Dermis blood vessel endothelial cell (primary cell): ENCODE measurements at regions not wholly inside any gene's neighbourhood (a gene's known extent, or its start where the extent isn't known, plus 50 kb on each side); places are given as distances from the start of the nearest gene placed in this dataset.
A peak's percentile ranks its signal among the peaks of the same experiment; 100 is the strongest.

Source experiments
- DNase-seq: peaks from one replicate; pipeline ENCODE4 v3.0.0; 2010

DNA sequence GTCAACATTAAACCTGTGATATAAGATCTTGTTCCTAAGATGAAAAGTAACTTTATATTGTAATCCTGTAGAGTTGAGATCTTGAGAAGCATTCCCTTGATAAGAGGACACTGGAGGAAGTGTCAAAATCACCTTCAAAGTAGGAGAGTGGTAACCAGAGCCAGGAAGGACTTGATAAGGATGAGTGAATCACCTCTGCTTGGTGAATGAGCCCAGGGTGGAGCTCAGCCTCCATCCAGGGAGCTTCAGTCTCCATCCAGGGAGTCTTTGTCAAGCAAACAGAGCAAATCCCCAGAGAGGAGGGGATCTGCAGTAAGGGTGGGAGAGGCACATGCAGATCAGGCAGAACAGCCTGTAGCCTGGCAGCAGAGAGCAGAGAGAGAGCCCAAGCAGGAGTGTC, 167.1 kb upstream of the SIX2 start:
- no peak for DNase-seq

DNA sequence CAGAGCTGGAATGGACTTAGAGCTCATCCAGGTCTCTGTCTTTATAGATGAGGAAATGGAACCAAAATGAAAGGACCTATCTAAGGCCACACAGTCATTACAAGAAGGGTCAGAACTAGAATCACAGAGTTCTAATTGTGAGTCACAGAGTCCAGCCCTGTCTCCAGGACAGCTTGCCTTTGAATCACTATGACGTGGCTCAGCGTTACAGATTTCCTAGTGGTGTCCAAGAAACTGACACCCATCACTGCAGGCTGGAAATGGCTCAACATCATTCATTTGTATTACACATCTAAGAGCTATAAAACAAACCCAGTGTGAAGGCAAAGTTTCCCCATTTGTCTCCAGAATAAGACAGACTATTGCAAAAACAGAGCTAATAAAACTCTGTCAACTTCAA, 164.3 kb upstream of the SIX2 start:
- DNase-seq, result peak; percentile 64

- DNase-seq, result no peak
Observed at GRCh38 chr2:45172760-45173392, 163.6 kb upstream of the SIX2 start.

- DNase-seq, result no peak
Observed at GRCh38 chr2:45172142-45172541, 162.9 kb upstream of the SIX2 start.

DNA sequence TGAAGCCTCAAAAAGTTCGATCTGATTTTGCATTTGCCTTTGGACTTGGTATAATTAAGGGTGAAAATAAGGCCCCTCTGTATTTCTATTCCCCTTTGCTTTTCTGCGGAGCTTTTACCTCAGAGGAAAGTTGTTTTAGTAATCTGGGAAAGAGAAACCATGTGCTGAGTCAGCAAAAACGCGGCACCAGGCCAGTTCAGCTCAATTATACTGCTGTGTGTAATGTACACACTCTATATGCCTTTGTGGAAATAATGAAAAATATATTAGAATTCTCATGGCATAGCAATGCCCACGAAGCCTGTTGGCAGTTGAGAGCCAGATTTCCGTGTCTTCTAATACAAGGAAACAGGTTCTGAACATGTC, 161.9 kb upstream of the SIX2 start:
- DNase-seq, result peak; percentile 10

GRCh38 chr2:45170191-45171135, 161.2 kb upstream of the SIX2 start:
- DNase-seq, result peak; percentile 33

DNA sequence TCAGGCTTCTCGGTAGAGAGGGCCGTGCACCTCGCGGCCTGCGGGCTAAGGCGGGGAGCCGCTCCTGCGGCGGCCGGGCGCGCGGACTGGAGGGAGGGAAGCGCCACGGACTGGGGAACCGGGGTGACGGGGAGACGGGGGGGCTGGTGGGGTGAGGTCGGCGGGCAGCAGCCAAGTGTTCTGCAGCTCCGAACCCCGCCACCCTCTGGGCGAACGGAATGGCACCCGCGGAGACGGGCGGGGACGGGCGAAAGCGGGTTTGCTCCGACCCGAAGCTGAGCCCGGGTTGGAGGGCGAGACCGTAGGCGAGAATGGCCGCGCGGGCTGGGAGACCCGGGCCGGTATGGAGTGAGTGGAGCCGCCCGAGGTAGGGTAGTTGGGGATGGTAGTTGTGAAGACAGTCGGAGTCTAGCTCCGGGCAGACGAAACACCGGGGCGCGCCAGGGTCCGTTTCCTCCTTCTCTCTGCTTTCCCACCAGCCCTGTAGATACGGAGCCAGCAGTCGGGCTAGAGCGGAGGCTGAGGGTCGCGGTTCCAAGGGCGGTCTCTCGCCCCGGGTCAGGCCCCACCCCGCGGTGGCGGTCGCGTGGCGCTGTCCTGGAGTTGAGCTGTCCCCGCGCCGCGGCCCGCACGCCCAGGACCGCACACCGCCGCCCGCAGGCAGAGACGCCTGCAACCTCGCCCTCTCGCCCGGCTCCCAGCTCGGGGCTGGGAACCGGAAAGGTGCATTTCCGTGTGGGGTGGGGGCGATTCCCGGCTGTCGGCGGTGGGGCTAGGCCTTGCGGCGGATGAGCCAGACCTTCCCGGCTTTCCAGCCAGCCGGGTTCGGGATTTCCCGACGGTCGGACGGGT, 160.3 kb upstream of the SIX2 start:
- peak; percentile 39 for DNase-seq

DNA sequence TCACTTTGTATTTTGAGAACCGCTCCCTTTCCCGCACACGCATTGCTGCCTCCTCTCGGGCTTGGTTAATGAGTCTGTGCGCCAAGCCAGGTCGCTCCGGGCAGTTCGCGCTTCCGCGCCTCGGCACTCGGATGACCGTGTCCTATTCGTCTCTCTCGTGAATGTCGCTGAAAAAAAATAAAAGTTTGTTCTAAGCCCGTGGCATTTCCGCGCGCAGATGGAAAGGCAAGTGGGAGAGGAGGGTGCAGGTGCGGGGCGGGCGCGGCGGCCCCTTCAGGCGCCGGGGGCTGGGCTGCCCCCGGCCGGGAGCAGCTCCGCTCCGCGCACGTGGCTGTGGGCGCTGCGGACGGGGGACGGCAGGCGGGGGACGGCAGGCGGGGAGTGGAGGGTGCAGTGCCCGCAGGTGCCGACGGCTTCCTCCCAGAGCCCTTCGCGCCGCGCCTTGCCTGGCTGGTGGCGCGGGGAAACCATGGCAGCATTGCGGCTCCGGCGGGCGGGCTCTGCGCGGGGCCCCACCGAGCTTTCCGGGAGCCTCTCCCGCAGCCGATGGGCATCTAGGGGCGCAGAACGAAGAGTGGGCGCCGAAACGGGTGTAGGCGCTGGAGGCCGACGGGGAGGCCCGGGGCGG, 159.6 kb upstream of the SIX2 start:
- DNase-seq, result peak; percentile 33

GRCh38 chr2:45167920-45168629, 158.8 kb upstream of the SIX2 start:
- no peak for DNase-seq

GRCh38 chr2:45166229-45166890, 157.1 kb upstream of the SIX2 start:
- DNase-seq, result no peak

GRCh38 chr2:45162711-45163110, 153.5 kb upstream of the SIX2 start:
- DNase-seq, result no peak

GRCh38 chr2:45156605-45157004, 147.4 kb upstream of the SIX2 start:
- DNase-seq, result no peak

- no peak for DNase-seq
Observed at GRCh38 chr2:45154606-45155155, 145.4 kb upstream of the SIX2 start.

DNA sequence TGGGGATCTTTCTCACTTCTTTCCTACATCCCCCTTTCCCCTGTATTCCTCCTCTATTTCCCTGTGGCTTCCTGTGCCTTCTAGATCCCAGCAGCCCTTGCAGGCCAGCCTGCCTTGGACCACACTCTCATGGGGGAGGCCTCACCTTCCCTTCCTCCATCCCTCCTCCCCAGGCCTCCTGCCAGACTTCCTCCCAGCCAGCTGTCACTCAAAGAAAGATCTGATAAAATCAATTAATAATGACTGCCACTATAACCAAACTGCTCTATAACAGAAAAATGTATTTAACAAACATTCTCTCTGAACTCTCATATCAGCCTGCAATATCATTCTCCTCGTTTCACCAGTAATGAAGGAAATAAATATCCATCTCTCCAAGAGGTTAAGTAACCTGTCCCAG, 144.9 kb upstream of the SIX2 start:
- no peak for DNase-seq

- DNase-seq, result no peak
Observed at GRCh38 chr2:45153121-45153520, 143.9 kb upstream of the SIX2 start.

DNA sequence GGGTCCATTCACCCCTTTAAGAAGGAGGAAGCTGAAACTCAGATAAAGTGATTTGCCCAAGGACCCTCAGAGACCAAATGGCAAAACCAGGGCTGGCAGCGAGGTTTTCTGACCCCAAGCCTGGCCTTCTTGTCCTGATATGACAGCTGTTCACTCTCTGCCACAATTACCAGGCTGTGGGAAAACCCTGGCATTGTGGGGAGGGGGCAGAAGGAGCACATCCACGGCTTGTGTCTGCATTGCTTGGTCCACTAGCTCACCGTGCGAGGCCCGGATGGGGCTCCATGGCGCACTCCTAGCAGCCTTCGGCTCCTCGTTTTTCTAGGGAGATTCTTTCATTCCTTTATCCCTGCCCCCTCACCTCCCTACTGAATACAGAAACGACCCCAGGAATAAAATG, 143.4 kb upstream of the SIX2 start:
- no peak for DNase-seq

GRCh38 chr2:45145073-45145899, 136.0 kb upstream of the SIX2 start:
- DNase-seq, result no peak

DNA sequence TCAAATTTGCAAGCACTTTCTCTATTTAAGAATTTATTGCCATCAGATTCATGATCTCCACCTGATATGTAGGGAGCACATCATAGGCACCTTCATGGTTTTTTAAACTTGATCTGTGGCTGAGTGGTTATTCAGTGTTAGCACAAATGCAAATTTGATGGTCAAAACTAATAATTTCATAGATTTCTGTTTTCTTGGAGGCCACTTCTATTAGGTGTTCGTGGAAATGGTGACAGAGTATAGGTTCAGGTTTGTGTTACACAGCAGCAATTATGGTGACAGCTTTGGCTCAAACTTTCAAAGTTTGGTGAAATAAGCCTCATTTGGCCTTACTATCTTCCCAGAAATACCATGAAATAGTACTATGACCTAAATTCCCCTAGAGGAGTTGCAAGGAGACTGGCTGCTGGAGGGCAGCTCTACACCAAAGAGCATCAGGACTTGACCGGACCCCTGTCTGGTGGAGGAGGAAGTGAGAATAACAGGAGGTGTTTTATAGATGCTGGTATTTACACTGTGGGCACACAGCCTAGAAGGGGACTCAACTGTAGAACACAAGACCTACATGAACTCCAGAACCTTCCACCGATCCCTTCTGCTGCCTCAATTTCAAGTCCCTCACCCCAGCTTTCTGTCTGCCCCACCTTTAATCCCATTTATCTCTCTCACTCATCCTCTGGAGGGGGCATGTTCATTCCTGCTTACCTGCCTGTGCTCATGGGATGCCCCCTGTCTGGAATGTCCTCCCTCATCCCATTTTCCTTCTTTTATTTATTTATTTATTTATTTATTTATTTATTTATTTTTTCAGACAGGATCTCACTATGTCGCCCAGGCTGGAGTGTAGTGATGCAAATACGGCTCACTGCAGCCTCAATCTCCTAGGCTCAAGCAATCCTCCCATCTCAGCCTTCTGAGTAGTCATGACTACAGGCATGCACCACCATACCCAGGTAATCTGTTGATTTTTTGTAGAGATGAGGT, 132.9 kb upstream of the SIX2 start:
- no peak for DNase-seq

- DNase-seq, result no peak
Observed at GRCh38 chr2:45140675-45141074, 131.4 kb upstream of the SIX2 start.
